Sigmoid colon (tissue), 6 donors: ENCODE measurements at regions not wholly inside any gene's neighbourhood (a gene's known extent, or its start where the extent isn't known, plus 50 kb on each side); places are given as distances from the start of the nearest gene placed in this dataset.

Experiments used
- DNase-seq: peaks from one replicate; pipeline ENCODE4 v3.0.0-alpha.2; 2019
- H3K27ac ChIP-seq, 4 donors: fragments of 200-600 bp; sonication (generic); one replicate each; pipeline ENCODE4 v1.5.1; 2016 to 2019; ENCODE audit warnings: mild to moderate bottlenecking in 1 of 4
- H3K27me3 ChIP-seq, 3 donors: fragments of 200-600 bp; sonication (generic); one replicate each; pipeline ENCODE4 v1.5.1; 2019; ENCODE audit warnings: mild to moderate bottlenecking in 1 of 3
- H3K36me3 ChIP-seq, 4 donors: fragments of 200-600 bp; sonication (generic); one replicate each; pipeline ENCODE4 v1.5.1; 2016 to 2019
- H3K4me1 ChIP-seq, 4 donors: fragments of 200-600 bp; sonication (generic); one replicate each; pipeline ENCODE4 v1.5.1; 2017 to 2019
- H3K4me3 ChIP-seq, 4 donors: fragments of 200-600 bp; sonication (generic); one replicate each; pipeline ENCODE4 v1.5.1; 2017 to 2019; ENCODE audit warnings: mild to moderate bottlenecking in 2 of 4, moderate library complexity in 1 of 4
- H3K9me3 ChIP-seq, 4 donors: fragments of 200-600 bp in 3 of 4; sonication (generic) in 3 of 4; one replicate each; pipeline versions ENCODE4 v1.5.1 to v1.6.1; 2013 to 2019
- CTCF ChIP-seq, 4 experiments: fragments of 450-650 bp in 3 of 4; fragments of 200-600 bp in 1 of 4; IDR thresholded peaks; one replicate each; pipeline ENCODE4 v1.5.1; 2016 to 2019; ENCODE audit warnings: antibody characterized with exemption in 4 of 4, mild to moderate bottlenecking in 3 of 4, moderate library complexity in 2 of 4
- EP300 ChIP-seq, 4 donors: sonication (generic); formaldehyde crosslinking; IDR thresholded peaks; one replicate each; pipeline ENCODE4 v1.6.1; 2017; ENCODE audit warnings: antibody characterized with exemption in 4 of 4
- POLR2A ChIP-seq, 2 donors: fragments of 450-650 bp; IDR thresholded peaks; one replicate each; pipeline ENCODE4 v1.6.1; 2016; ENCODE audit warnings: antibody characterized with exemption in 2 of 2, mild to moderate bottlenecking in 2 of 2, moderate library complexity in 2 of 2
- POLR2AphosphoS5 ChIP-seq, 4 donors: sonication (generic); formaldehyde crosslinking; IDR thresholded peaks; one replicate each; pipeline ENCODE4 v1.6.1; 2017; ENCODE audit warnings: antibody characterized with exemption in 4 of 4
- WGBS, 2 donors: extraction: QIAGEN DNeasy Blood & Tissue Kit; methylation state at CpG; one replicate each; pipeline ENCODE4 v1.1.7; 2013; 5-methylcytosine and 5-hydroxymethylcytosine counted together
- intact Hi-C: fragments of 100-400 bp; cut with DNase I; formaldehyde crosslinking; loops from one replicate; pipeline ENCODE4 v1.15.1; 2023
- donor health status: healthy with polysubstance abuse.
- donor health status: healthy.

- no peaks in the 10 kb centered on the region for H3K27me3 ChIP-seq
- H3K4me1 ChIP-seq, result no peaks in the 10 kb centered on the region
- intact Hi-C loops, result no loop called here
- H3K4me3 ChIP-seq, result no peak overlapping the region
- no peak overlapping the region for H3K27ac ChIP-seq
- no peaks in the 10 kb centered on the region for H3K36me3 ChIP-seq
- H3K9me3 ChIP-seq, result no peaks in the 10 kb centered on the region
- TF ChIP-seq CTCF (IDR thresholded peaks at IDR 0.05) (no peak), EP300 (IDR thresholded peaks at IDR 0.05) (no peak), POLR2AphosphoS5 (IDR thresholded peaks at IDR 0.05) (no peak), POLR2A (IDR thresholded peaks at IDR 0.05) (no peak)
- DNase-seq, result no peak
These were observed 1304.4 kb downstream of the MAT2B start for GRCh38 chr5:164809821-164810220.

GRCh38 chr5:164818445-164818844, 1313.0 kb downstream of the MAT2B start:
- Histone ChIP-seq H3K9me3 (no peaks in the 10 kb centered on the region), H3K27ac (no peak overlapping the region), H3K36me3 (no peaks in the 10 kb centered on the region), H3K27me3 (no peaks in the 10 kb centered on the region), H3K4me3 (no peak overlapping the region), H3K4me1 (no peaks in the 10 kb centered on the region)
- 28 to 49% methylated on average over 1 of the region's 1 CpG for WGBS, 2 donors
- intact Hi-C loops, result no loop called here
- TF ChIP-seq EP300 (IDR thresholded peaks at IDR 0.05), result no peak
- TF ChIP-seq POLR2AphosphoS5 (IDR thresholded peaks at IDR 0.05), result no peak
- TF ChIP-seq POLR2A (IDR thresholded peaks at IDR 0.05), result no peak
- TF ChIP-seq CTCF (IDR thresholded peaks at IDR 0.05), result no peak
- DNase-seq, result no peak

GRCh38 chr5:164824671-164825070, 1319.3 kb downstream of the MAT2B start:
- H3K4me3 ChIP-seq, result no peak overlapping the region
- DNase-seq, result no peak
- H3K4me1 ChIP-seq, result no peaks in the 10 kb centered on the region
- intact Hi-C loops, result no loop called here
- H3K27me3 ChIP-seq, result no peaks in the 10 kb centered on the region
- TF ChIP-seq CTCF (IDR thresholded peaks at IDR 0.05) (no peak), POLR2AphosphoS5 (IDR thresholded peaks at IDR 0.05) (no peak), EP300 (IDR thresholded peaks at IDR 0.05) (no peak), POLR2A (IDR thresholded peaks at IDR 0.05) (no peak)
- WGBS, 2 donors, result 26 to 58% methylated on average over 6 of the region's 6 CpGs
- H3K27ac ChIP-seq, result no peak overlapping the region
- no peaks in the 10 kb centered on the region for H3K9me3 ChIP-seq
- H3K36me3 ChIP-seq, result no peaks in the 10 kb centered on the region

GRCh38 chr5:164832516-164832915, 1327.1 kb downstream of the MAT2B start:
- no peak overlapping the region for H3K27ac ChIP-seq
- H3K27me3 ChIP-seq, result no peaks in the 10 kb centered on the region
- H3K9me3 ChIP-seq, result no peaks in the 10 kb centered on the region
- no peak for DNase-seq
- WGBS, 2 donors, result 89 to 90% methylated on average over 6 of the region's 6 CpGs
- H3K4me1 ChIP-seq, result no peaks in the 10 kb centered on the region
- H3K36me3 ChIP-seq, result no peaks in the 10 kb centered on the region
- TF ChIP-seq CTCF (IDR thresholded peaks at IDR 0.05) (no peak), EP300 (IDR thresholded peaks at IDR 0.05) (no peak), POLR2A (IDR thresholded peaks at IDR 0.05) (no peak), POLR2AphosphoS5 (IDR thresholded peaks at IDR 0.05) (no peak)
- intact Hi-C loops, result no loop called here
- H3K4me3 ChIP-seq, result no peak overlapping the region

GRCh38 chr5:164844348-164844747, 1338.9 kb downstream of the MAT2B start:
- no peaks in the 10 kb centered on the region for H3K9me3 ChIP-seq
- DNase-seq, result no peak
- TF ChIP-seq POLR2AphosphoS5 (IDR thresholded peaks at IDR 0.05) (no peak), POLR2A (IDR thresholded peaks at IDR 0.05) (no peak), EP300 (IDR thresholded peaks at IDR 0.05) (no peak), CTCF (IDR thresholded peaks at IDR 0.05) (no peak)
- 84 to 91% methylated on average over 5 of the region's 5 CpGs for WGBS, 2 donors
- no peaks in the 10 kb centered on the region for H3K36me3 ChIP-seq
- no peak overlapping the region for H3K4me3 ChIP-seq
- intact Hi-C loops, result no loop called here
- no peaks in the 10 kb centered on the region for H3K4me1 ChIP-seq
- H3K27ac ChIP-seq, result no peak overlapping the region
- H3K27me3 ChIP-seq, result no peaks in the 10 kb centered on the region
